H9 (cell line): ENCODE measurements at regions not wholly inside any gene's neighbourhood (a gene's known extent, or its start where the extent isn't known, plus 50 kb on each side); places are given as distances from the start of the nearest gene placed in this dataset.

Source experiments
- DNase-seq: peaks from one replicate; pipeline ENCODE4 v3.0.0-alpha.2; 2017
- H2AFZ ChIP-seq: one replicate; pipeline ENCODE4 v1.6.1; 2013; ENCODE audit warnings: mild to moderate bottlenecking, low read length, control low read depth, moderate library complexity
- H2AK5ac ChIP-seq: 2 replicates; pipeline ENCODE4 v1.6.1; 2013; ENCODE audit warnings: low read length, control low read depth, mixed read lengths; ENCODE audit not compliant: insufficient read length
- H2BK120ac ChIP-seq: one replicate; pipeline ENCODE4 v1.6.1; 2013; ENCODE audit warnings: low read depth, mild to moderate bottlenecking, low read length, control low read depth, inconsistent platforms; ENCODE audit not compliant: poor library complexity, severe bottlenecking
- H2BK12ac ChIP-seq: 2 replicates; pipeline ENCODE4 v1.6.1; 2013; ENCODE audit warnings: low read length, control low read depth, mixed read lengths, low read depth; ENCODE audit not compliant: insufficient read length
- H2BK15ac ChIP-seq: 2 replicates; pipeline ENCODE4 v1.6.1; 2013; ENCODE audit warnings: low read depth, low read length, control low read depth
- H2BK20ac ChIP-seq: one replicate; pipeline ENCODE4 v1.6.1; 2013; ENCODE audit warnings: low read depth, mild to moderate bottlenecking, low read length, control low read depth, inconsistent platforms; ENCODE audit not compliant: poor library complexity, severe bottlenecking
- H2BK5ac ChIP-seq: 2 replicates; pipeline ENCODE4 v1.6.1; 2013; ENCODE audit warnings: low read length, control low read depth, mixed read lengths; ENCODE audit not compliant: insufficient read length
- H3K14ac ChIP-seq: 2 replicates; pipeline ENCODE4 v1.6.1; 2013; ENCODE audit warnings: low read length, control low read depth; ENCODE audit not compliant: insufficient read depth
- H3K18ac ChIP-seq: 2 replicates; pipeline ENCODE4 v1.6.1; 2013; ENCODE audit warnings: low read depth, mild to moderate bottlenecking, mixed read lengths, low read length, control low read depth; ENCODE audit not compliant: insufficient read length
- H3K23ac ChIP-seq: 2 replicates; pipeline ENCODE4 v1.6.1; 2013; ENCODE audit warnings: low read length, control low read depth, mixed read lengths, low read depth; ENCODE audit not compliant: insufficient read length
- H3K23me2 ChIP-seq: 2 replicates; pipeline ENCODE4 v1.6.1; 2013; ENCODE audit warnings: low read depth, mild to moderate bottlenecking, mixed read lengths, low read length, control low read depth; ENCODE audit not compliant: insufficient read length, poor library complexity, severe bottlenecking
- H3K27ac ChIP-seq: 2 replicates; pipeline ENCODE4 v1.5.1; 2013; ENCODE audit warnings: low read length, control low read depth, mixed read lengths, low read depth; ENCODE audit not compliant: insufficient read length
- H3K27me3 ChIP-seq: 2 replicates; pipeline ENCODE4 v1.6.1; 2013; ENCODE audit warnings: low read length, control low read depth, inconsistent platforms; ENCODE audit not compliant: insufficient read depth
- H3K4ac ChIP-seq: 2 replicates; pipeline ENCODE4 v1.6.1; 2013; ENCODE audit warnings: low read depth, mild to moderate bottlenecking, control low read depth, inconsistent platforms, low read length, moderate library complexity
- H3K4me1 ChIP-seq: 2 replicates; pipeline ENCODE4 v1.6.1; 2013; ENCODE audit warnings: low read length, control low read depth, inconsistent platforms; ENCODE audit not compliant: insufficient read depth
- H3K4me2 ChIP-seq: 2 replicates; pipeline ENCODE4 v1.6.1; 2013; ENCODE audit warnings: low read length, control low read depth, mixed read lengths; ENCODE audit not compliant: insufficient read length, insufficient read depth
- H3K56ac ChIP-seq: 2 replicates; pipeline ENCODE4 v1.6.1; 2013; ENCODE audit warnings: low read depth, mild to moderate bottlenecking, mixed read lengths, low read length, control low read depth; ENCODE audit not compliant: insufficient read length
- H3K79me1 ChIP-seq: 2 replicates; pipeline ENCODE4 v1.6.1; 2013; ENCODE audit warnings: low read depth, mild to moderate bottlenecking, moderate library complexity, low read length, control low read depth, inconsistent platforms; ENCODE audit not compliant: insufficient read depth, poor library complexity, severe bottlenecking
- H3K79me2 ChIP-seq: 2 replicates; pipeline ENCODE4 v1.6.1; 2013; ENCODE audit warnings: low read length, control low read depth, inconsistent platforms; ENCODE audit not compliant: insufficient read depth
- H3K9ac ChIP-seq: 2 replicates; pipeline ENCODE4 v1.6.1; 2013; ENCODE audit warnings: low read length, control low read depth, mixed read lengths; ENCODE audit not compliant: insufficient read length; ENCODE audit errors: extremely low read depth
- H3K9me3 ChIP-seq: one replicate; pipeline ENCODE4 v1.6.1; 2013; ENCODE audit warnings: low read depth, low read length, inconsistent platforms; ENCODE audit not compliant: control insufficient read depth
- H3T11ph ChIP-seq: one replicate; pipeline ENCODE4 v1.6.1; 2013; ENCODE audit warnings: mild to moderate bottlenecking, low read length, control low read depth, inconsistent platforms
- H4K20me1 ChIP-seq: one replicate; pipeline ENCODE4 v1.6.1; 2013; ENCODE audit not compliant: control insufficient read depth, insufficient read length, insufficient read depth
- H4K5ac ChIP-seq: 2 replicates; pipeline ENCODE4 v1.6.1; 2013; ENCODE audit warnings: low read depth, mild to moderate bottlenecking, mixed read lengths, low read length, control low read depth; ENCODE audit not compliant: insufficient read length
- H4K8ac ChIP-seq: replicated peaks from 2 replicates; pipeline ENCODE4 v1.6.1; 2013; ENCODE audit warnings: low read length, control low read depth, mixed read lengths, low read depth; ENCODE audit not compliant: insufficient read length
- H4K91ac ChIP-seq: 2 replicates; pipeline ENCODE4 v1.6.1; 2013; ENCODE audit warnings: low read depth, mild to moderate bottlenecking, moderate library complexity, mixed read lengths, low read length, control low read depth; ENCODE audit not compliant: insufficient read length
- H3K27ac Mint-ChIP-seq, 3 experiments: 2 replicates in 2 of 3; 3 replicates in 1 of 3; pipeline ENCODE4 v1.8.0; 2020 to 2021; ENCODE audit warnings: mixed read lengths in 3 of 3, mild to moderate bottlenecking in 1 of 3, moderate library complexity in 1 of 3
- H3K27me3 Mint-ChIP-seq: 2 replicates; pipeline ENCODE4 v1.8.0; 2021; ENCODE audit warnings: low read depth, mild to moderate bottlenecking, moderate library complexity, mixed read lengths
- H3K36me3 Mint-ChIP-seq, 3 experiments: 2 replicates in 2 of 3; 3 replicates in 1 of 3; pipeline ENCODE4 v1.8.0; 2020 to 2021; ENCODE audit warnings: low read depth in 3 of 3, mixed read lengths in 3 of 3; ENCODE audit not compliant: insufficient read depth in 1 of 3
- H3K4me1 Mint-ChIP-seq, 2 experiments: 2 replicates each; pipeline ENCODE4 v1.8.0; 2020; ENCODE audit warnings: mixed read lengths in 2 of 2
- H3K4me3 Mint-ChIP-seq, 2 experiments: 2 replicates in 1 of 2; 3 replicates in 1 of 2; pipeline ENCODE4 v1.8.0; 2020 to 2021; ENCODE audit warnings: mild to moderate bottlenecking in 2 of 2, mixed read lengths in 2 of 2, moderate library complexity in 1 of 2
- H3K9me3 Mint-ChIP-seq, 2 experiments: 2 replicates in 1 of 2; 3 replicates in 1 of 2; pipeline ENCODE4 v1.8.0; 2020; ENCODE audit warnings: mild to moderate bottlenecking in 2 of 2, mixed read lengths in 2 of 2, moderate library complexity in 1 of 2
- CTCF ChIP-seq: fragments of 200-600 bp; sonication (generic); conservative IDR thresholded peaks from 3 replicates; pipeline ENCODE4 v1.8.0; 2021; ENCODE audit warnings: antibody characterized with exemption, mild to moderate bottlenecking

- peaks cover 2 to 15% (median 12%) of the 10 kb centered on the region in 3 experiments; a peak in 5 of 7 replicates for H3K36me3 Mint-ChIP-seq
- Histone ChIP-seq H3K4me1 (no peaks in the 10 kb centered on the region), H3K56ac (no peak overlapping the region), H4K91ac (no peak overlapping the region), H3K23ac (no peak overlapping the region), H2BK5ac (no peak overlapping the region), H2BK20ac (no peak overlapping the region), H3K79me1 (no peaks in the 10 kb centered on the region), H3K27me3 (no peaks in the 10 kb centered on the region; the same call in 1 of the 2 replicates), H3K79me2 (no peaks in the 10 kb centered on the region), H3K4ac (no peak overlapping the region), H4K5ac (no peak overlapping the region), H2BK12ac (no peak overlapping the region), H2BK120ac (no peak overlapping the region), H4K20me1 (no peaks in the 10 kb centered on the region), H2AFZ (no peak overlapping the region), H3K4me2 (no peak overlapping the region), H3K27ac (no peak overlapping the region), H3K9me3 (no peaks in the 10 kb centered on the region), H3K23me2 (no peaks in the 10 kb centered on the region), H3T11ph (no peak overlapping the region), H3K18ac (no peak overlapping the region), H3K14ac (no peak overlapping the region), H4K8ac (no peak overlapping the region), H2AK5ac (no peak overlapping the region), H2BK15ac (no peak overlapping the region), H3K9ac (no peak overlapping the region)
- peaks cover 8 to 15% of the 10 kb centered on the region in 2 experiments for H3K4me1 Mint-ChIP-seq
- peaks cover 11 to 16% of the 10 kb centered on the region in 2 experiments for H3K9me3 Mint-ChIP-seq
- H3K27me3 Mint-ChIP-seq: peaks cover 78% of the 10 kb centered on the region
- H3K4me3 Mint-ChIP-seq: no peak overlapping the region
- no peak for TF ChIP-seq CTCF
- H3K27ac Mint-ChIP-seq: no peak overlapping the region
- no peak for DNase-seq
Observed at GRCh38 chr18:4986066-4986465, 211.0 kb downstream of the AKAIN1 start.
